Neural crest cell (in vitro differentiated cells): ENCODE measurements at regions not wholly inside any gene's neighbourhood (a gene's known extent, or its start where the extent isn't known, plus 50 kb on each side); places are given as distances from the start of the nearest gene placed in this dataset.

Source experiments
- DNase-seq: peaks from one replicate; pipeline ENCODE4 v3.0.0; 2021; ENCODE audit warnings: low read depth, mixed read lengths, low spot score
- H3K27ac Mint-ChIP-seq: one replicate; pipeline ENCODE4 v1.8.0; 2021; ENCODE audit warnings: mild to moderate bottlenecking, mixed read lengths; ENCODE audit not compliant: unreplicated experiment
- H3K27me3 Mint-ChIP-seq: 2 replicates; pipeline ENCODE4 v1.8.0; 2021; ENCODE audit warnings: low read depth, mild to moderate bottlenecking, mixed read lengths
- H3K36me3 Mint-ChIP-seq: 2 replicates; pipeline ENCODE4 v1.8.0; 2021; ENCODE audit warnings: low read depth, mild to moderate bottlenecking, mixed read lengths
- H3K4me1 Mint-ChIP-seq: 2 replicates; pipeline ENCODE4 v1.8.0; 2021; ENCODE audit warnings: mixed read lengths
- H3K4me3 Mint-ChIP-seq: one replicate; pipeline ENCODE4 v1.8.0; 2021; ENCODE audit warnings: mild to moderate bottlenecking, mixed read lengths
- H3K9me3 Mint-ChIP-seq: 2 replicates; pipeline ENCODE4 v1.8.0; 2021; ENCODE audit warnings: mixed read lengths
- CTCF ChIP-seq: fragments of 200-600 bp; sonication (generic); conservative IDR thresholded peaks from 2 replicates; pipeline ENCODE4 v1.5.0; 2021; ENCODE audit warnings: antibody characterized with exemption, mild to moderate bottlenecking

DNA sequence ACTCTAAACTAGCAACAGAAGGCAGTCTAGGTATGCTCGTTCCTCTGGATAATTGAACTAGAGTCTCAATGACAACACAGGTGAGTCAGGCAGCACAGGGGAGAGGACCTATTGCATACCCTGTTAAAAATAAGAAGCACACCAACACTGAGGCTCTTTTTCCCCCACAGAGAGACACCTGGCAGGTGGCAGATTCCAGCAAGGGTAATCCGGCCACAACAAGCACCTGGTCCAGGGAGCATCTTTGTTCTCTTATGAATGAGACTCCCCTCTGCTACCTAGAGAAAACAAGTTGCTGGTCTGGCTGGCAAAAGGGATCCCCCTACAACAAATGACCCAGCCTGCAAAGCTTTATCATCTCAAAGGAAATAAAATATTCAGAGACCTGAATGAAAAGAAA, 508.9 kb upstream of the POU3F3 start:
- Mint-ChIP-seq H3K4me3 (no peak overlapping the region), H3K4me1 (no peaks in the 10 kb centered on the region), H3K36me3 (no peaks in the 10 kb centered on the region), H3K9me3 (no peaks in the 10 kb centered on the region), H3K27me3 (no peaks in the 10 kb centered on the region), H3K27ac (no peak overlapping the region)
- no peak for TF ChIP-seq CTCF
- DNase-seq = no peak

GRCh38 chr2:104358122-104358521, 495.8 kb upstream of the POU3F3 start:
- Mint-ChIP-seq H3K27ac (no peak overlapping the region), H3K27me3 (no peaks in the 10 kb centered on the region), H3K36me3 (no peaks in the 10 kb centered on the region), H3K4me1 (no peaks in the 10 kb centered on the region), H3K4me3 (no peak overlapping the region), H3K9me3 (no peaks in the 10 kb centered on the region)
- no peak for DNase-seq
- TF ChIP-seq CTCF = no peak

- H3K27me3 Mint-ChIP-seq = no peaks in the 10 kb centered on the region
- DNase-seq = no peak
- no peaks in the 10 kb centered on the region for H3K9me3 Mint-ChIP-seq
- no peaks in the 10 kb centered on the region for H3K4me1 Mint-ChIP-seq
- no peak overlapping the region for H3K27ac Mint-ChIP-seq
- no peak overlapping the region for H3K4me3 Mint-ChIP-seq
- no peaks in the 10 kb centered on the region for H3K36me3 Mint-ChIP-seq
- no peak for TF ChIP-seq CTCF
Measured at GRCh38 chr2:104361414-104361813, 492.5 kb upstream of the POU3F3 start.

DNA sequence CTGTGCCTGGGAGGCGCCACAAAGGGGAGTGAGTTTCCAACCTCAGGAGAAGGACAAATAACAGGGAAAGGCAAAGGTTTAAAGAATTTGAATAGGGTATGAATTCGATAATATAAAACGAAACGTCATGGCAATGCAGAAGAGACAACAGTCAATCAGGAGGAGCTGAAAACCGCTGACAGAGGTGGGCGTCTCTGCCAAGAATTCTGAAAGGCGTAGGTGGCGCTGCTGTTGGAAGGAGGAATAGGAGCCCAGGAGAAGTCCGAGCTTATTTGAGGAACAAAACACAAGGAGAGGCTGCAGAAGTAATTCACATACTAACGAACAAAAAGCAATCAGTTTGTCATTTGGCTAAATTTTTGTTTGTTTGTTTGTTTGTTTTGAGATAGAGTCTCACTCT, 485.8 kb upstream of the POU3F3 start:
- H3K4me3 Mint-ChIP-seq = no peak overlapping the region
- no peak for TF ChIP-seq CTCF
- no peak for DNase-seq
- no peaks in the 10 kb centered on the region for H3K36me3 Mint-ChIP-seq
- no peaks in the 10 kb centered on the region for H3K27me3 Mint-ChIP-seq
- H3K9me3 Mint-ChIP-seq = no peaks in the 10 kb centered on the region
- peaks cover 11% of the 10 kb centered on the region for H3K4me1 Mint-ChIP-seq
- no peak overlapping the region for H3K27ac Mint-ChIP-seq

DNA sequence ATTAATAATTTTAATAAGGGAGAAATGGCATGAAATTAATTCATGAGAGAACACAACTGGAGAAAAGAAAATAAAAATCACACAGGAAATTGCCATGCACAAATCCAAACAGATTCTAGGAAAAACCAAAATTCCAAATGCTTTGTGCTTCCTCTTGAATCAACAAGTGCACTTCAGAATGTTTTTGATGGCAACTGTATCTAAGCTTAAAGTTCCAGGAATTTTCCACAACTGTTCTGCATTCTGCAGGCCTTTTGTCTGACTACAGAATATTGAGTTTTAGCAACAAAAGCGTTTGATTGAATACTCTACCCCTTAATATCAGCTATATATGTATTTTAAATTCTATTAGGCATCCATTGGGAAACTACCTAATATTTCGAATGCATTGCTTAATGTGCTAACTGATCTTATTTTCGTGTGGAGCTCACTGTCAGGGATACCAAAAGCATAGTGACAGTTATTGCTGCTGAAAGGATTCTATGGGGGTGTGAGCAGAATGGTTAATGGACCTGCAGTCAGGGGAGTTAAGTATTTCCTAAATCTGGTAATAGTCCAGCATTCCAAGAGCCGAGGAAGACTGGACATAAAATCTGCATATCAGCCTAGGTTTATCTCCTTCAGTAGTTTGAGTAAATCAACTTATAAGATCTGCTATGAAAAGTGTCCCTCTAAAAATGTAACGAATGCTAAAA, 482.7 kb upstream of the POU3F3 start:
- H3K36me3 Mint-ChIP-seq = no peaks in the 10 kb centered on the region
- H3K27me3 Mint-ChIP-seq = no peaks in the 10 kb centered on the region
- H3K4me1 Mint-ChIP-seq = peaks cover 17% of the 10 kb centered on the region
- TF ChIP-seq CTCF = no peak
- no peak overlapping the region for H3K4me3 Mint-ChIP-seq
- no peak for DNase-seq
- H3K9me3 Mint-ChIP-seq = peaks cover 2% of the 10 kb centered on the region
- no peak overlapping the region for H3K27ac Mint-ChIP-seq
